H9 (cell line): ENCODE measurements at regions not wholly inside any gene's neighbourhood (a gene's known extent, or its start where the extent isn't known, plus 50 kb on each side); places are given as distances from the start of the nearest gene placed in this dataset.

Experiments
- DNase-seq: peaks from one replicate; pipeline ENCODE4 v3.0.0-alpha.2; 2017
- H2AFZ ChIP-seq: one replicate; pipeline ENCODE4 v1.6.1; 2013; ENCODE audit warnings: mild to moderate bottlenecking, low read length, control low read depth, moderate library complexity
- H2AK5ac ChIP-seq: 2 replicates; pipeline ENCODE4 v1.6.1; 2013; ENCODE audit warnings: low read length, control low read depth, mixed read lengths; ENCODE audit not compliant: insufficient read length
- H2BK120ac ChIP-seq: one replicate; pipeline ENCODE4 v1.6.1; 2013; ENCODE audit warnings: low read depth, mild to moderate bottlenecking, low read length, control low read depth, inconsistent platforms; ENCODE audit not compliant: poor library complexity, severe bottlenecking
- H2BK12ac ChIP-seq: 2 replicates; pipeline ENCODE4 v1.6.1; 2013; ENCODE audit warnings: low read length, control low read depth, mixed read lengths, low read depth; ENCODE audit not compliant: insufficient read length
- H2BK15ac ChIP-seq: 2 replicates; pipeline ENCODE4 v1.6.1; 2013; ENCODE audit warnings: low read depth, low read length, control low read depth
- H2BK20ac ChIP-seq: one replicate; pipeline ENCODE4 v1.6.1; 2013; ENCODE audit warnings: low read depth, mild to moderate bottlenecking, low read length, control low read depth, inconsistent platforms; ENCODE audit not compliant: poor library complexity, severe bottlenecking
- H2BK5ac ChIP-seq: 2 replicates; pipeline ENCODE4 v1.6.1; 2013; ENCODE audit warnings: low read length, control low read depth, mixed read lengths; ENCODE audit not compliant: insufficient read length
- H3K14ac ChIP-seq: 2 replicates; pipeline ENCODE4 v1.6.1; 2013; ENCODE audit warnings: low read length, control low read depth; ENCODE audit not compliant: insufficient read depth
- H3K18ac ChIP-seq: 2 replicates; pipeline ENCODE4 v1.6.1; 2013; ENCODE audit warnings: low read depth, mild to moderate bottlenecking, mixed read lengths, low read length, control low read depth; ENCODE audit not compliant: insufficient read length
- H3K23ac ChIP-seq: 2 replicates; pipeline ENCODE4 v1.6.1; 2013; ENCODE audit warnings: low read length, control low read depth, mixed read lengths, low read depth; ENCODE audit not compliant: insufficient read length
- H3K23me2 ChIP-seq: 2 replicates; pipeline ENCODE4 v1.6.1; 2013; ENCODE audit warnings: low read depth, mild to moderate bottlenecking, mixed read lengths, low read length, control low read depth; ENCODE audit not compliant: insufficient read length, poor library complexity, severe bottlenecking
- H3K27ac ChIP-seq: 2 replicates; pipeline ENCODE4 v1.5.1; 2013; ENCODE audit warnings: low read length, control low read depth, mixed read lengths, low read depth; ENCODE audit not compliant: insufficient read length
- H3K27me3 ChIP-seq: 2 replicates; pipeline ENCODE4 v1.6.1; 2013; ENCODE audit warnings: low read length, control low read depth, inconsistent platforms; ENCODE audit not compliant: insufficient read depth
- H3K4ac ChIP-seq: 2 replicates; pipeline ENCODE4 v1.6.1; 2013; ENCODE audit warnings: low read depth, mild to moderate bottlenecking, control low read depth, inconsistent platforms, low read length, moderate library complexity
- H3K4me1 ChIP-seq: 2 replicates; pipeline ENCODE4 v1.6.1; 2013; ENCODE audit warnings: low read length, control low read depth, inconsistent platforms; ENCODE audit not compliant: insufficient read depth
- H3K4me2 ChIP-seq: 2 replicates; pipeline ENCODE4 v1.6.1; 2013; ENCODE audit warnings: low read length, control low read depth, mixed read lengths; ENCODE audit not compliant: insufficient read length, insufficient read depth
- H3K56ac ChIP-seq: 2 replicates; pipeline ENCODE4 v1.6.1; 2013; ENCODE audit warnings: low read depth, mild to moderate bottlenecking, mixed read lengths, low read length, control low read depth; ENCODE audit not compliant: insufficient read length
- H3K79me1 ChIP-seq: 2 replicates; pipeline ENCODE4 v1.6.1; 2013; ENCODE audit warnings: low read depth, mild to moderate bottlenecking, moderate library complexity, low read length, control low read depth, inconsistent platforms; ENCODE audit not compliant: insufficient read depth, poor library complexity, severe bottlenecking
- H3K79me2 ChIP-seq: 2 replicates; pipeline ENCODE4 v1.6.1; 2013; ENCODE audit warnings: low read length, control low read depth, inconsistent platforms; ENCODE audit not compliant: insufficient read depth
- H3K9ac ChIP-seq: 2 replicates; pipeline ENCODE4 v1.6.1; 2013; ENCODE audit warnings: low read length, control low read depth, mixed read lengths; ENCODE audit not compliant: insufficient read length; ENCODE audit errors: extremely low read depth
- H3K9me3 ChIP-seq: one replicate; pipeline ENCODE4 v1.6.1; 2013; ENCODE audit warnings: low read depth, low read length, inconsistent platforms; ENCODE audit not compliant: control insufficient read depth
- H3T11ph ChIP-seq: one replicate; pipeline ENCODE4 v1.6.1; 2013; ENCODE audit warnings: mild to moderate bottlenecking, low read length, control low read depth, inconsistent platforms
- H4K20me1 ChIP-seq: one replicate; pipeline ENCODE4 v1.6.1; 2013; ENCODE audit not compliant: control insufficient read depth, insufficient read length, insufficient read depth
- H4K5ac ChIP-seq: 2 replicates; pipeline ENCODE4 v1.6.1; 2013; ENCODE audit warnings: low read depth, mild to moderate bottlenecking, mixed read lengths, low read length, control low read depth; ENCODE audit not compliant: insufficient read length
- H4K8ac ChIP-seq: replicated peaks from 2 replicates; pipeline ENCODE4 v1.6.1; 2013; ENCODE audit warnings: low read length, control low read depth, mixed read lengths, low read depth; ENCODE audit not compliant: insufficient read length
- H4K91ac ChIP-seq: 2 replicates; pipeline ENCODE4 v1.6.1; 2013; ENCODE audit warnings: low read depth, mild to moderate bottlenecking, moderate library complexity, mixed read lengths, low read length, control low read depth; ENCODE audit not compliant: insufficient read length
- H3K27ac Mint-ChIP-seq, 3 experiments: 2 replicates in 2 of 3; 3 replicates in 1 of 3; pipeline ENCODE4 v1.8.0; 2020 to 2021; ENCODE audit warnings: mixed read lengths in 3 of 3, mild to moderate bottlenecking in 1 of 3, moderate library complexity in 1 of 3
- H3K27me3 Mint-ChIP-seq: 2 replicates; pipeline ENCODE4 v1.8.0; 2021; ENCODE audit warnings: low read depth, mild to moderate bottlenecking, moderate library complexity, mixed read lengths
- H3K36me3 Mint-ChIP-seq, 3 experiments: 2 replicates in 2 of 3; 3 replicates in 1 of 3; pipeline ENCODE4 v1.8.0; 2020 to 2021; ENCODE audit warnings: low read depth in 3 of 3, mixed read lengths in 3 of 3; ENCODE audit not compliant: insufficient read depth in 1 of 3
- H3K4me1 Mint-ChIP-seq, 2 experiments: 2 replicates each; pipeline ENCODE4 v1.8.0; 2020; ENCODE audit warnings: mixed read lengths in 2 of 2
- H3K4me3 Mint-ChIP-seq, 2 experiments: 2 replicates in 1 of 2; 3 replicates in 1 of 2; pipeline ENCODE4 v1.8.0; 2020 to 2021; ENCODE audit warnings: mild to moderate bottlenecking in 2 of 2, mixed read lengths in 2 of 2, moderate library complexity in 1 of 2
- H3K9me3 Mint-ChIP-seq, 2 experiments: 2 replicates in 1 of 2; 3 replicates in 1 of 2; pipeline ENCODE4 v1.8.0; 2020; ENCODE audit warnings: mild to moderate bottlenecking in 2 of 2, mixed read lengths in 2 of 2, moderate library complexity in 1 of 2
- CTCF ChIP-seq: fragments of 200-600 bp; sonication (generic); conservative IDR thresholded peaks from 3 replicates; pipeline ENCODE4 v1.8.0; 2021; ENCODE audit warnings: antibody characterized with exemption, mild to moderate bottlenecking
- WGBS: extraction: QIAGEN DNeasy Blood & Tissue Kit; methylation state at CpG from one replicate; pipeline ENCODE4 v1.1.7; 2013; ENCODE audit warnings: missing lambda C conversion rate, low lambda C conversion rate, mixed read lengths; ENCODE audit not compliant: insufficient read length; ENCODE audit errors: extremely low coverage; 5-methylcytosine and 5-hydroxymethylcytosine counted together

GRCh38 chr7:51929818-51930217 is 613.2 kb upstream of the COBL start:
- no peak overlapping the region for H3K27ac Mint-ChIP-seq
- H3K27ac ChIP-seq: no peak overlapping the region
- H3K4me3 Mint-ChIP-seq: no peak overlapping the region
- no peak for DNase-seq
- H3K4ac ChIP-seq: no peak overlapping the region
- H3K23me2 ChIP-seq: no peaks in the 10 kb centered on the region
- no peak overlapping the region for H3K56ac ChIP-seq
- H3K9ac ChIP-seq: no peak overlapping the region
- no peak overlapping the region for H4K91ac ChIP-seq
- no peak overlapping the region for H2BK12ac ChIP-seq
- no peak overlapping the region for H2AFZ ChIP-seq
- WGBS: no CpG with 5 or more reads among the region's 2 CpGs
- H3K9me3 ChIP-seq: no peaks in the 10 kb centered on the region
- no peaks in the 10 kb centered on the region for H3K4me1 ChIP-seq
- H3K9me3 Mint-ChIP-seq: peaks cover 15 to 17% of the 10 kb centered on the region in 2 experiments; a peak in 4 of 5 replicates
- H3K27me3 ChIP-seq: no peaks in the 10 kb centered on the region
- H2BK20ac ChIP-seq: no peak overlapping the region
- H3K14ac ChIP-seq: no peak overlapping the region
- no peak overlapping the region for H3K4me2 ChIP-seq
- no peak for TF ChIP-seq CTCF
- H2AK5ac ChIP-seq: no peak overlapping the region
- H4K20me1 ChIP-seq: no peaks in the 10 kb centered on the region
- H3K23ac ChIP-seq: no peak overlapping the region
- no peaks in the 10 kb centered on the region for H3K79me1 ChIP-seq
- H2BK120ac ChIP-seq: no peak overlapping the region
- H3K4me1 Mint-ChIP-seq: peaks cover 0 to 3% of the 10 kb centered on the region in 2 experiments; a peak in 1 of 4 replicates
- no peak overlapping the region for H4K5ac ChIP-seq
- H3K79me2 ChIP-seq: no peaks in the 10 kb centered on the region
- no peak overlapping the region for H2BK15ac ChIP-seq
- no peak overlapping the region for H3T11ph ChIP-seq
- H3K27me3 Mint-ChIP-seq: no peaks in the 10 kb centered on the region
- peaks cover 0 to 24% (median 6%) of the 10 kb centered on the region in 3 experiments for H3K36me3 Mint-ChIP-seq
- H4K8ac ChIP-seq: no peak overlapping the region
- H2BK5ac ChIP-seq: no peak overlapping the region
- no peak overlapping the region for H3K18ac ChIP-seq
